Right lobe of liver (tissue), 4 donors: ENCODE measurements at regions not wholly inside any gene's neighbourhood (a gene's known extent, or its start where the extent isn't known, plus 50 kb on each side); places are given as distances from the start of the nearest gene placed in this dataset.

Source experiments
- CTCF ChIP-seq, 4 donors: fragments of 200-600 bp in 3 of 4; fragments of 450-650 bp in 1 of 4; IDR thresholded peaks; one replicate each; pipeline versions ENCODE4 v1.5.1 to v1.8.0; 2016 to 2022; ENCODE audit warnings: antibody characterized with exemption in 4 of 4, mild to moderate bottlenecking in 2 of 4
- POLR2A ChIP-seq: fragments of 450-650 bp; IDR thresholded peaks from one replicate; pipeline ENCODE4 v1.6.1; 2017; ENCODE audit warnings: antibody characterized with exemption, mild to moderate bottlenecking
- donor health status: DM: no; HTN: no; CAD: no.
- donor health status: DM: no; HTN: no; CAD: no.
- donor health status: DM: no; HTN: yes; CAD: no.

GRCh38 chr2:58299123-58299522 lies 58.0 kb upstream of the FANCL start:
- TF ChIP-seq CTCF (IDR thresholded peaks at IDR 0.05): no peak
- TF ChIP-seq POLR2A: no peak
